Testis (tissue), 2 donors: ENCODE measurements at regions not wholly inside any gene's neighbourhood (a gene's known extent, or its start where the extent isn't known, plus 50 kb on each side); places are given as distances from the start of the nearest gene placed in this dataset.

Source experiments
- POLR2A ChIP-seq: fragments of 450-650 bp; IDR thresholded peaks from one replicate; pipeline ENCODE4 v1.6.1; 2017; ENCODE audit warnings: antibody characterized with exemption, mild to moderate bottlenecking, moderate library complexity
- TF ChIP-seq, protein P1 (sequence below), 3 experiments: fragments of 450-650 bp in 2 of 3; fragments of 200-600 bp in 1 of 3; sonication (generic) in 1 of 3; IDR thresholded peaks; one replicate each; pipeline ENCODE4 v1.5.1; 2016 to 2019; ENCODE audit warnings: antibody characterized with exemption in 3 of 3, mild to moderate bottlenecking in 2 of 3, moderate library complexity in 1 of 3

DNA sequence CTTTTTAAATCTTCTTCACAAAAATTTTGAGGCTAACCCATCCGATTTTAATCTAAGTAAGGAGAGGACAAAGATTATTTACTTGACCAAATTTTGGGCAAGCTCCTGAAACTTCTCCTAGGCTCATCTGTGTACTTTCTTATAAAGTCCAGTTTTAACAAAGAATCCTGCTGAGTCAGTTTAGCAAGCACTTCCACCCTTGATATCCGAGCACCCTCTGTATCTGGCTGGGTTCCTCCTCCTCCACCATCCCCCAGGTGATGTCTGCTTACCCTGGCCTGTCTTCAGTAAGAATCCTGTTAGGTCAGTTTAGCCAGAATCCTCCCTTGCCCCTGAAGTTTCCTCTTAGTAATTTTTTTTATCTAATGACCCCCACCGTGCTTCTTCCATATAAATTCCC lies 140.5 kb downstream of the PHLDA1 start:
- TF ChIP-seq, protein P1, sequence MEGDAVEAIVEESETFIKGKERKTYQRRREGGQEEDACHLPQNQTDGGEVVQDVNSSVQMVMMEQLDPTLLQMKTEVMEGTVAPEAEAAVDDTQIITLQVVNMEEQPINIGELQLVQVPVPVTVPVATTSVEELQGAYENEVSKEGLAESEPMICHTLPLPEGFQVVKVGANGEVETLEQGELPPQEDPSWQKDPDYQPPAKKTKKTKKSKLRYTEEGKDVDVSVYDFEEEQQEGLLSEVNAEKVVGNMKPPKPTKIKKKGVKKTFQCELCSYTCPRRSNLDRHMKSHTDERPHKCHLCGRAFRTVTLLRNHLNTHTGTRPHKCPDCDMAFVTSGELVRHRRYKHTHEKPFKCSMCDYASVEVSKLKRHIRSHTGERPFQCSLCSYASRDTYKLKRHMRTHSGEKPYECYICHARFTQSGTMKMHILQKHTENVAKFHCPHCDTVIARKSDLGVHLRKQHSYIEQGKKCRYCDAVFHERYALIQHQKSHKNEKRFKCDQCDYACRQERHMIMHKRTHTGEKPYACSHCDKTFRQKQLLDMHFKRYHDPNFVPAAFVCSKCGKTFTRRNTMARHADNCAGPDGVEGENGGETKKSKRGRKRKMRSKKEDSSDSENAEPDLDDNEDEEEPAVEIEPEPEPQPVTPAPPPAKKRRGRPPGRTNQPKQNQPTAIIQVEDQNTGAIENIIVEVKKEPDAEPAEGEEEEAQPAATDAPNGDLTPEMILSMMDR (IDR thresholded peaks at IDR 0.05): no peak
- TF ChIP-seq POLR2A: no peak
